Body of pancreas (tissue), 4 donors: ENCODE measurements at regions not wholly inside any gene's neighbourhood (a gene's known extent, or its start where the extent isn't known, plus 50 kb on each side); places are given as distances from the start of the nearest gene placed in this dataset.

Experiments
- POLR2A ChIP-seq, 3 donors: fragments of 450-650 bp; IDR thresholded peaks; one replicate each; pipeline ENCODE4 v1.6.1; 2016; ENCODE audit warnings: antibody characterized with exemption in 3 of 3, mild to moderate bottlenecking in 2 of 3
- TF ChIP-seq, protein P1 (sequence below), 7 experiments: fragments of 450-650 bp in 4 of 7; fragments of 200-600 bp in 3 of 7; sonication (generic) in 3 of 7; IDR thresholded peaks; one replicate each; pipeline ENCODE4 v1.5.1; 2016 to 2019; ENCODE audit warnings: antibody characterized with exemption in 7 of 7

DNA sequence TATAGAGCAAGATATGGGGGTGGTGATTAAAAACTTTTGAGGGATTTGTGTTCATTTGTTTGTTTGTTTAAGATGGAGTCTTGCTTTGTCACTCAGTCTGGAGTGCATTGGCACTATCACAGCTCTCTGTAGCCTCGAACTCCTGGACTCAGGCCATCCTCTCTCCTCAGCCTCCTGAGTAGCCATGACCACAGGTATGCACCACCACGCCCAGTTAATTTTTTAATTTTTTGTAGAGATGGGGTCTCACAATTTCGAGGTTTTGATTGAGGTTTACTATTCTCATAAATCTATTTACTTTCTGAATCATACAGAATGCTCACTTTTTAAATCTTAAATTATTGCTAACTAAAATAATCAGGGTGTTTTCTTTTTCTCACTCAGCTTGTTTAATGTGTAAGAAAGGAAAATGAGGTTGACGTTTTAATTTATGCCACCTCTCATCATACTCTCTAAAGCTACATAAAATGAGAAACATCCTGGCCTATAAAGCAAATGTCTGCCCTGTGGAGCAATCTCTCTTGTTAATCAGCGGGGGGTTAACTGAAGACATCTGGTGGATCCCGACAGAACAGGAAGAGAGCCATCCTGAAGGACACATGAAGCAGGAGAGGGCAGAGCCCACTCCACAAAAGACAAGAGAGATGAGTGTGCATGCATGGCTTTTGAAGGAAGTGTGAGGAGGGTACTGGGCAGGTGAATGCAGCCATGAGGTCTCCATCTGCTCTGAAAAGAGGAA, 589.1 kb upstream of the SLC8A1 start:
- TF ChIP-seq, protein P1, sequence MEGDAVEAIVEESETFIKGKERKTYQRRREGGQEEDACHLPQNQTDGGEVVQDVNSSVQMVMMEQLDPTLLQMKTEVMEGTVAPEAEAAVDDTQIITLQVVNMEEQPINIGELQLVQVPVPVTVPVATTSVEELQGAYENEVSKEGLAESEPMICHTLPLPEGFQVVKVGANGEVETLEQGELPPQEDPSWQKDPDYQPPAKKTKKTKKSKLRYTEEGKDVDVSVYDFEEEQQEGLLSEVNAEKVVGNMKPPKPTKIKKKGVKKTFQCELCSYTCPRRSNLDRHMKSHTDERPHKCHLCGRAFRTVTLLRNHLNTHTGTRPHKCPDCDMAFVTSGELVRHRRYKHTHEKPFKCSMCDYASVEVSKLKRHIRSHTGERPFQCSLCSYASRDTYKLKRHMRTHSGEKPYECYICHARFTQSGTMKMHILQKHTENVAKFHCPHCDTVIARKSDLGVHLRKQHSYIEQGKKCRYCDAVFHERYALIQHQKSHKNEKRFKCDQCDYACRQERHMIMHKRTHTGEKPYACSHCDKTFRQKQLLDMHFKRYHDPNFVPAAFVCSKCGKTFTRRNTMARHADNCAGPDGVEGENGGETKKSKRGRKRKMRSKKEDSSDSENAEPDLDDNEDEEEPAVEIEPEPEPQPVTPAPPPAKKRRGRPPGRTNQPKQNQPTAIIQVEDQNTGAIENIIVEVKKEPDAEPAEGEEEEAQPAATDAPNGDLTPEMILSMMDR (IDR thresholded peaks at IDR 0.05): no peak
- no peak for TF ChIP-seq POLR2A (IDR thresholded peaks at IDR 0.05)
